IPS-NIHi11 (cell line): ENCODE measurements at regions not wholly inside any gene's neighbourhood (a gene's known extent, or its start where the extent isn't known, plus 50 kb on each side); places are given as distances from the start of the nearest gene placed in this dataset.
"Not testable (repeated sequence)": the region's sequence is repeated elsewhere in the genome, so short reads cannot be mapped to it uniquely, and the experiment has no call there.

Experiments used
- DNase-seq: peaks from one replicate; pipeline ENCODE4 v3.0.0; 2012; ENCODE audit warnings: mixed read lengths, low spot score

DNA sequence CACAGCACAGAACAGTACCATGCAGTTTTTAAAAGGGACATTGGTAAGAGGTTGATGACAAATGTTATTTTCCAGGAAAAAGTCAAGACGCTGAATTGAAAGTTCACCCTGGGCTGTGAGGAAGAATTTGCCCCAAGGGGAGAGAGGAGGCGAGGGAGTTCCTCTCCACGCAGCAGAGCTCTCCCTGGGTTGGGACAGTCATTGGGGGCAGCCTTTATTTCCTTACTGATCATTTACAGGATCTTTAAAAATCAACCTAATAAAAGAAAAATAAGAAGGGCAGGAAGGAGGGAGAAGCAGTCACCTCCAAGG, 49.9 kb upstream of the WNT7B start:
- DNase-seq = no peak

GRCh38 chr22:46027211-46028105, 50.5 kb upstream of the WNT7B start:
- peak; percentile 65 for DNase-seq

- no peak for DNase-seq
These were observed 51.4 kb upstream of the WNT7B start for GRCh38 chr22:46028106-46028991.

DNA sequence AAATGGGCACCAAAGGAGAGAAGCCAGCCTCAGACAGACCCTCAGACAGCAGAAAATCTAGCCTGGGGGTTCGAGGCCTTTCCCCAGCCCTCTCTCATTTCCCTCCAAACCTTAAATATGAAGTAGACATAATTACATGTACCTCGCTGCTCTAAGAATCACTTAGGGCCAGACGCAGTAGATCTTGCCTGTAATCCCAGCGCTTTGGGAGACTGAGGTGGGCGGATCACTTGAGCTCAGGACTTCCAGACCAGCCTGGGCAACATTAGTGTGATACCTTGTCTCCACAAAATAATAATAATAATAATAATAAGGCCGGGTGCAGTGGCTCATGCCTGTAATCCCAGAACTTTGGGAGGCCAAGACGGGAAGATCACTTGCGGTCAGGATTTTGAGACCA, 52.1 kb upstream of the WNT7B start:
- DNase-seq = no peak

- no peak for DNase-seq
These were observed 52.7 kb upstream of the WNT7B start for GRCh38 chr22:46029574-46030200.

- DNase-seq = no peak
These were observed 53.4 kb upstream of the WNT7B start for GRCh38 chr22:46030231-46030880.

- no peak for DNase-seq
These were observed 54.1 kb upstream of the WNT7B start for GRCh38 chr22:46031066-46031465.

GRCh38 chr22:46031557-46031956, 54.6 kb upstream of the WNT7B start:
- no peak for DNase-seq

DNA sequence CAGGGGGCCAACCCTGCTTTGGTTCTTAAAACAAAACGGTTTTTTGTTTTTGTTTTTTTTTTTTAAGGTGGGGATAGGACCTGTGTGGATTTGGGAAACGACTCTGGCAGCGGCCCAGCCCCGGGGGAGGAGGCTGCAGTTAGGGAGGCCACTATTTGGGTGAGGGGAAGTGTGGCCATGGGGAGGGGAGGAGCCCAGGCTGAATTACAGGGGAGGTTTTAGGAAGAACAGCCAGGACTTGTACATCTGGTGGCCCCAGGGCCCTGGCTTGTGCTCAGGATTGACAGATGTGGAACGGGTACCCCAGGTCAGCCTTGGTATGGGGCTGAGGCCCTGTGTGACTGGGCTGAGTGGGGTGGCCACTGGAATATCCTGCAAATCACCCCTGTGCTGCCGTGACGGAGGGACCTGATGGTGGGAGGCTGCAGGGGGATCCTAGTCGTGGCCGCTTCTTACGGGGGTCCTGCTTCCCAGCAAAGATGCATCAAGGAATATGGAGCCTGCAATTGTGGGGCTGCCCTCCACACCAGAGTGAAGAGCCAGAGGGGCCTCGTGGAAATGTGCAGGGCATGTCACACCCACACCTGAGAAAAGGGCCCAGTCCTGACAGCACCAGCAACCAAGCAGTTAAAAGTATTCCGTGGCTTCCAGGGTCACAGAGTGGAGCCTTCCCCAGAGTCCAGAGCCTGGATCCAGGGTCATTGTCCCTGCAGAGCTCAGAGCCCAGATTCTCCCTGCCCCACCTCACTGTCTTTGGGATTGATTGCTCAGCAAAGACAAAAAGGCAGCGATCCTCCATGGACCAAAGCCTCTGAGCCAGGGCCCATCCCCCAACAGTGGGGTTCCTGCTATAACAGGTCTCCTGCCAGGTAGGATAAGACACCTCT, 55.2 kb upstream of the WNT7B start:
- DNase-seq = no peak

GRCh38 chr22:46033256-46034200, 56.6 kb upstream of the WNT7B start:
- DNase-seq = no peak

GRCh38 chr22:46034480-46034879, 57.5 kb upstream of the WNT7B start:
- DNase-seq = not testable (repeated sequence)

DNA sequence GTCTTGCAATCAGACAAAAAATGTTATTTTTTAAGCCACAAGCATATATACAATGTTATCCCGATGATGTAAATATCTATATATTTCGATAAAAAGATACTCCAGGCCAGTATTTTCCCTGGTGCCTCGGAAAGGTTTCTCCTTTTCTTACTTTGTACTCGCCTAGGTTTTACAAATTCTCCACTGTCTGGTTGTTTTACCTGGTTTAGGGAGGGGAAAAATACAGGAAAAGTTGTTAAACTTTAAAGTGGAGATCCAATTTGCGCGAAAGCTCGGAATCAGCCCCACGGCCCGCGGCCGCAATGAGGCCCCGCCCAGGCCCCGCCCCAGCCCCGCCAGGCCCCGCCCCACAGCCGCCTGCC, 58.4 kb upstream of the WNT7B start:
- no peak for DNase-seq

DNA sequence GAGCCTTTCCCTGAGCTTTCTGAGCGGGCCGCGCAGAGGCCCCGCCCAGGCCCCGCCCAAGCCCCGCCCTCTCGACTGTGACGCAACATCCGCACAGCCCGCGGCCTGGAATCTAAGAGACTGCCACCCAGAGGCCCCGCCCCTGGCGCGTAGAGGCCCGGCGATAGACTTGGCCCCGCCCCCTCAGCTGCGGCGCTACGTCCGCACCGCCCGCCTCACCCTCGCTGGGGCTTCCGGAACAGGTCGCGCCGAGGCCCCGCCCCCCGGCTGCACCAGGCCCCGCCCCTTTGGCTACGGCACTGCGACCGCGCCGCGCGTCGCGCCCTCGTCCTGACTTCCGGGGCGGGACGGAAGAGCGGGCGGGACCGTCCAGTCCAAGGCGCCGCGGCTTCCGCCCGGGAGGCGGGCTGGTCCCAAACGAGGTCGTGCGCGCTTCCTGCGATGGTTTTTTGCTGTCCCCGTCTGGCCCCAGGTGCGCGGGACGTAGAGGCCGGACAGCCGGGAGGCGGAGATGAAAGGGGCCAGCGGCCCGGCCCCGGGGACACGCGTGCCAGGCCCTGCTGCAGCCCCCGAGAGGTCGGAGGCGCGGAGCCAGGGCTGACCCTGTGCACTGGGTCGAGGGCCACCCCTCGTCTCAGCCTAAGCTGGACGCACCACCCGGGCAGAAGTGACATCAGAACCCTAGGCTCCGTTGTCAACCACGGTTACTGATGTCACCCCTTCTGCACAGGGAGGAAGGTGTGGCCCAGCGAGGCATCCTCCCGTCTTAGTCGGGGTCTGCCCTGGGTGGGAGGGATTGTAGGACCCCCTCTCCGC, 59.0 kb upstream of the WNT7B start:
- DNase-seq = peak; percentile 100

- DNase-seq = peak; percentile 44
These were observed 59.8 kb upstream of the WNT7B start for GRCh38 chr22:46036558-46037408.

DNA sequence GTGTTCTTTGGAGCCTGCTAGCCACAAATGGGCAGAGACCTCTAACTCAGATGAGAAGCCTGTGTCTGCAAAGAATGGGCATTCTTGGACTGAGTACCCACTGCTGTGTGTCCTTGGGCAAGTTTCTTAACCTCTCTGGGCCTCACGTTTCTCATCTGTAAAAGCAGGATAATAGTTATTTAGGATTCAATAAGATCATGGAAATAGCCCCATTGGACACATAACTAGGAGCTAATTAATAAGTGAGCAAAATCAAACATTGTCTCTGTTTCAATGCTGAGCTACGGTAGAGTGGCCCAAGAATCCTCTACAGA, 61.2 kb upstream of the WNT7B start:
- no peak for DNase-seq

GRCh38 chr22:46038516-46039430, 61.8 kb upstream of the WNT7B start:
- DNase-seq = no peak

DNA sequence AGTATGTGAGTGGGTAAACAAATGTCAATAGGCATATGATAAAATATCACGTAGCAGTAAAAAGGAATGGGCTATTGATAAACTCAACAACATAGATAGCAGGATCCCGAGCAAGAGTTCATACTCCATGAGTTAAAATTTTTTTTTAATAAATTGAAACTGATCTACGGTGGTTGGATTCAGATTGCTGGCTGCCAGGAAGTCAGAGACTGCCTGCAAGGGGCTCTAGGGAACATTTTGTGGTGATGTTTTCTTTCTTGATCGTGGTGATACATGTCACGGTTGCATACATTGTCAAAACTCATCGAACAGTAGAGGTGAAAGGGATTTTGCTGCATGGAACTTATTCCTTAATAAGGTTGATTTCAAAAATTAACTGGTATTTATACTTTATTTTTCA, 62.6 kb upstream of the WNT7B start:
- DNase-seq = no peak
